Caco-2 (cell line): ENCODE measurements at regions not wholly inside any gene's neighbourhood (a gene's known extent, or its start where the extent isn't known, plus 50 kb on each side); places are given as distances from the start of the nearest gene placed in this dataset.

ENCODE experiments used
- BruUV-seq: library from RNA; stranded (reverse); fragments of 400-500 nt; replicated peaks from 2 replicates; lab custom pipeline; 2021; lab: Mats Ljungman, UMichigan
- CTCF ChIA-PET: fragments of 300-600 bp; sonication (Branson Sonifier 250); formaldehyde crosslinking; loops from one replicate; lab custom pipeline; 2022; ENCODE audit warnings: antibody characterized with exemption; lab: Charles Lee
- POLR2A ChIA-PET: fragments of 300-600 bp; sonication (Branson Sonifier 250); formaldehyde crosslinking; loops from one replicate; lab custom pipeline; 2022; ENCODE audit warnings: antibody characterized with exemption; lab: Charles Lee
- DNase-seq, 2 experiments: peaks; one replicate each; pipeline versions ENCODE4 v3.0.0 to v3.0.0-alpha.2; 2020 to 2022
- H3K27me3 ChIP-seq: replicated peaks from 2 replicates; pipeline ENCODE4 v1.6.0; 2011; ENCODE audit warnings: low read length; ENCODE audit not compliant: control insufficient read depth, insufficient read depth
- H3K36me3 ChIP-seq: 2 replicates; pipeline ENCODE4 v1.5.1; 2011; ENCODE audit warnings: low read length; ENCODE audit not compliant: control insufficient read depth, insufficient read depth
- H3K4me1 ChIP-seq: fragments of 250-450 bp; sonication (Bioruptor Pico); 2 replicates; pipeline ENCODE4 v1.5.1; 2020; ENCODE audit warnings: mild to moderate bottlenecking
- H3K4me3 ChIP-seq: 2 replicates; pipeline ENCODE4 v1.5.1; 2011; ENCODE audit warnings: low read depth, mild to moderate bottlenecking, control low read depth, low read length
- H3K9me3 ChIP-seq: fragments of 250-450 bp; sonication (Bioruptor Pico); 2 replicates; pipeline ENCODE4 v1.5.1; 2020; ENCODE audit warnings: mild to moderate bottlenecking, moderate library complexity
- H3K27ac Mint-ChIP-seq: one replicate; pipeline ENCODE4 v1.8.0; 2022; ENCODE audit warnings: mixed read lengths; ENCODE audit not compliant: unreplicated experiment
- H3K27me3 Mint-ChIP-seq: one replicate; pipeline ENCODE4 v1.8.0; 2022; ENCODE audit warnings: mixed read lengths; ENCODE audit not compliant: insufficient read depth, unreplicated experiment
- H3K36me3 Mint-ChIP-seq: one replicate; pipeline ENCODE4 v1.8.0; 2022; ENCODE audit warnings: mild to moderate bottlenecking, mixed read lengths; ENCODE audit not compliant: insufficient read depth, unreplicated experiment
- H3K4me1 Mint-ChIP-seq: one replicate; pipeline ENCODE4 v1.8.0; 2022; ENCODE audit warnings: low read depth, mixed read lengths; ENCODE audit not compliant: unreplicated experiment
- H3K4me3 Mint-ChIP-seq: one replicate; pipeline ENCODE4 v1.8.0; 2022; ENCODE audit warnings: mild to moderate bottlenecking, moderate library complexity, mixed read lengths; ENCODE audit not compliant: unreplicated experiment
- H3K9me3 Mint-ChIP-seq: one replicate; pipeline ENCODE4 v1.8.0; 2022; ENCODE audit warnings: mixed read lengths; ENCODE audit not compliant: unreplicated experiment
- CTCF ChIP-seq, 2 experiments: fragments of 200-600 bp in 1 of 2; IDR thresholded peaks; 1 replicate in 1 of 2; 2 replicates in 1 of 2; pipeline versions ENCODE4 v1.5.1 to v1.8.0; 2011 to 2022; ENCODE audit warnings: antibody characterized with exemption in 1 of 2, control low read depth in 1 of 2, inconsistent platforms in 1 of 2, low read depth in 1 of 2, low read length in 1 of 2, mild to moderate bottlenecking in 1 of 2, moderate library complexity in 1 of 2; ENCODE audit not compliant: insufficient read depth in 1 of 2, severe bottlenecking in 1 of 2, unreplicated experiment in 1 of 2
- intact Hi-C: fragments of 100-400 bp; cut with micrococcal nuclease; formaldehyde crosslinking; loops from one replicate; pipeline ENCODE4 v1.10.0; 2022; ENCODE audit not compliant: unreplicated experiment

GRCh38 chr5:164893071-164893470 lies 1387.7 kb downstream of the MAT2B start:
- no peaks in the 10 kb centered on the region for H3K9me3 ChIP-seq
- no TSS peak for BruUV-seq
- Mint-ChIP-seq H3K9me3 (no peaks in the 10 kb centered on the region), H3K4me1 (no peaks in the 10 kb centered on the region), H3K36me3 (no peaks in the 10 kb centered on the region), H3K4me3 (no peak overlapping the region), H3K27me3 (no peaks in the 10 kb centered on the region), H3K27ac (no peak overlapping the region)
- intact Hi-C loops = no loop called here
- no peaks in the 10 kb centered on the region for H3K4me1 ChIP-seq
- H3K27me3 ChIP-seq = no peaks in the 10 kb centered on the region
- H3K36me3 ChIP-seq = no peaks in the 10 kb centered on the region
- no peak overlapping the region for H3K4me3 ChIP-seq
- CTCF ChIA-PET = no interaction called here
- peak in 1 of 2 experiments; percentile 2 for DNase-seq
- TF ChIP-seq CTCF (IDR thresholded peaks at IDR 0.05; ENCODE audit: insufficient read depth in 1 of 2, low read depth in 1 of 2, low read length in 1 of 2, severe bottlenecking in 1 of 2, unreplicated experiment in 1 of 2) = no peak
- POLR2A ChIA-PET = no interaction called here

GRCh38 chr5:164898705-164899104 lies 1393.3 kb downstream of the MAT2B start:
- intact Hi-C loops = no loop called here
- CTCF ChIA-PET = no interaction called here
- no peaks in the 10 kb centered on the region for H3K9me3 ChIP-seq

GRCh38 chr5:164909673-164910072 lies 1404.3 kb downstream of the MAT2B start:
- Histone ChIP-seq H3K4me1 (no peaks in the 10 kb centered on the region), H3K9me3 (no peaks in the 10 kb centered on the region), H3K36me3 (no peaks in the 10 kb centered on the region), H3K4me3 (no peak overlapping the region), H3K27me3 (no peaks in the 10 kb centered on the region)
- ChIA-PET CTCF (no interaction called here), POLR2A (no interaction called here)
- no peak for TF ChIP-seq CTCF (IDR thresholded peaks at IDR 0.05; ENCODE audit: insufficient read depth in 1 of 2, low read depth in 1 of 2, low read length in 1 of 2, severe bottlenecking in 1 of 2, unreplicated experiment in 1 of 2)
- no peak overlapping the region for H3K4me3 Mint-ChIP-seq
- BruUV-seq = no TSS peak
- H3K4me1 Mint-ChIP-seq = no peaks in the 10 kb centered on the region
- no peak for DNase-seq
- intact Hi-C loops = no loop called here
- no peak overlapping the region for H3K27ac Mint-ChIP-seq
- H3K36me3 Mint-ChIP-seq = no peaks in the 10 kb centered on the region
- no peaks in the 10 kb centered on the region for H3K9me3 Mint-ChIP-seq
- no peaks in the 10 kb centered on the region for H3K27me3 Mint-ChIP-seq

More at GRCh38 chr5:164898705-164899104, 1393.3 kb downstream of the MAT2B start:
- no peak for DNase-seq
- POLR2A ChIA-PET = no interaction called here
- H3K4me1 Mint-ChIP-seq = no peaks in the 10 kb centered on the region
- H3K27ac Mint-ChIP-seq = no peak overlapping the region
- no peaks in the 10 kb centered on the region for H3K36me3 ChIP-seq
- H3K4me3 ChIP-seq = no peak overlapping the region
- H3K4me3 Mint-ChIP-seq = no peak overlapping the region
- no peak for TF ChIP-seq CTCF (IDR thresholded peaks at IDR 0.05; ENCODE audit: insufficient read depth in 1 of 2, low read depth in 1 of 2, low read length in 1 of 2, severe bottlenecking in 1 of 2, unreplicated experiment in 1 of 2)
- H3K9me3 Mint-ChIP-seq = no peaks in the 10 kb centered on the region
- no peaks in the 10 kb centered on the region for H3K27me3 ChIP-seq
- no peaks in the 10 kb centered on the region for H3K27me3 Mint-ChIP-seq
- H3K4me1 ChIP-seq = no peaks in the 10 kb centered on the region
- H3K36me3 Mint-ChIP-seq = no peaks in the 10 kb centered on the region
- no TSS peak for BruUV-seq
